K562 (cell line): ENCODE measurements at regions not wholly inside any gene's neighbourhood (a gene's known extent, or its start where the extent isn't known, plus 50 kb on each side); places are given as distances from the start of the nearest gene placed in this dataset.

Source experiments
- ATAC-seq: fragments of 200-7000 bp; cut with Tn5 transposase; 3 replicates; pipeline ENCODE4 v1.9.1; 2020; ENCODE audit warnings: moderate library complexity
- BruUV-seq: library from RNA; stranded (reverse); fragments of 400-500 nt; replicated peaks from 2 replicates; lab custom pipeline; 2021; lab: Mats Ljungman, UMichigan
- CTCF ChIA-PET: fragments of 300-600 bp; formaldehyde crosslinking; extraction: SDS; loops from one replicate; lab custom pipeline; 2021; ENCODE audit warnings: low intra/inter-chr PET ratio; lab: Yijun Ruan, JAX
- POLR2A ChIA-PET: fragments of 300-600, 350-650 bp; sonication (Branson Sonifier 250); formaldehyde crosslinking; extraction: SDS; loops from one replicate; lab custom pipeline; 2021; ENCODE audit warnings: antibody characterized with exemption, inconsistent platforms; lab: Yijun Ruan, JAX
- DNase-seq, 4 experiments: peaks; one replicate each; pipeline versions ENCODE4 v3.0.0 to v3.0.0-alpha.2; 2011 to 2018; ENCODE audit warnings: low spot score in 3 of 4, mixed read lengths in 3 of 4; ENCODE audit errors: extremely low read depth in 1 of 4
- FAIRE-seq: peaks from 2 replicates; lab custom pipeline; 2011; peaks lifted over from hg19 to GRCh38; lab: Jason Lieb, UNC
- H2AFZ ChIP-seq: 2 replicates; pipeline ENCODE4 v1.6.0; 2011; ENCODE audit warnings: low read depth, low read length, control low read depth, inconsistent platforms
- H3K27ac ChIP-seq: fragments of 200-600 bp; 3 replicates; pipeline ENCODE4 v1.8.0; 2011; ENCODE audit warnings: low read depth, mild to moderate bottlenecking, control low read depth, inconsistent platforms, low read length, moderate library complexity, mixed read lengths; ENCODE audit errors: extremely low read depth
- H3K27me3 ChIP-seq, 2 experiments: fragments of 300-600 bp in 1 of 2; 2 replicates in 1 of 2; 3 replicates in 1 of 2; pipeline versions ENCODE4 v1.6.0 to v1.8.0; 2011; ENCODE audit warnings: inconsistent platforms in 2 of 2, low read length in 2 of 2, mild to moderate bottlenecking in 1 of 2, mixed read lengths in 1 of 2, moderate library complexity in 1 of 2; ENCODE audit not compliant: control insufficient read depth in 2 of 2, insufficient read depth in 2 of 2
- H3K36me3 ChIP-seq: fragments of 300-600 bp; 3 replicates; pipeline ENCODE4 v1.8.0; 2011; ENCODE audit warnings: mild to moderate bottlenecking, low read length, inconsistent platforms; ENCODE audit not compliant: control insufficient read depth, insufficient read depth
- H3K4me1 ChIP-seq, 2 experiments: fragments of 200-600 bp in 1 of 2; replicated peaks in 1 of 2; 2 replicates in 1 of 2; 3 replicates in 1 of 2; pipeline versions ENCODE4 v1.5.1 to v1.8.0; 2011; ENCODE audit warnings: inconsistent platforms in 2 of 2, low read length in 2 of 2, mild to moderate bottlenecking in 1 of 2, mixed read lengths in 1 of 2, moderate library complexity in 1 of 2; ENCODE audit not compliant: control insufficient read depth in 2 of 2, insufficient read depth in 2 of 2
- H3K4me2 ChIP-seq: 2 replicates; pipeline ENCODE4 v1.6.1; 2011; ENCODE audit warnings: low read length, control low read depth, inconsistent platforms, mixed read lengths; ENCODE audit not compliant: insufficient read depth
- H3K4me3 ChIP-seq: fragments of 200-600 bp; sonication (generic), shearing (Covaris generic); 2 replicates; pipeline ENCODE4 v1.5.1; 2016; ENCODE audit warnings: control low read depth, inconsistent platforms
- H3K79me2 ChIP-seq: fragments of 200-600 bp; 3 replicates; pipeline ENCODE4 v1.8.0; 2011; ENCODE audit warnings: low read length, inconsistent platforms; ENCODE audit not compliant: control insufficient read depth, insufficient read depth
- H3K9ac ChIP-seq, 2 experiments: 2 replicates each; pipeline versions ENCODE4 v1.6.0 to v1.6.1; 2011; ENCODE audit warnings: low read depth in 2 of 2, low read length in 2 of 2, control low read depth in 1 of 2, inconsistent platforms in 1 of 2, mild to moderate bottlenecking in 1 of 2, mixed read lengths in 1 of 2; ENCODE audit not compliant: insufficient read depth in 1 of 2
- H3K9me1 ChIP-seq: one replicate; pipeline ENCODE4 v1.6.0; 2011; ENCODE audit warnings: inconsistent platforms, mild to moderate bottlenecking, low read length, moderate library complexity; ENCODE audit not compliant: control insufficient read depth, insufficient read depth
- H3K9me3 ChIP-seq: replicated peaks from 2 replicates; pipeline ENCODE4 v1.5.1; 2011; ENCODE audit warnings: low read depth, low read length, inconsistent platforms; ENCODE audit not compliant: control insufficient read depth, insufficient read depth
- H4K20me1 ChIP-seq: replicated peaks from 2 replicates; pipeline ENCODE4 v1.6.1; 2011; ENCODE audit warnings: low read length, inconsistent platforms, mixed read lengths; ENCODE audit not compliant: control insufficient read depth, insufficient read depth
- DDX20 ChIP-seq: fragments of 450-650 bp; IDR thresholded peaks from 2 replicates; pipeline ENCODE4 v1.6.1; 2016; ENCODE audit warnings: missing genetic modification characterization, low read depth, mild to moderate bottlenecking, missing compliant biosample characterization, moderate library complexity
- PATZ1 ChIP-seq: fragments of 250-450 bp; sonication (Bioruptor Pico); IDR thresholded peaks from 2 replicates; pipeline ENCODE4 v1.5.0; 2020; ENCODE audit warnings: mild to moderate bottlenecking, borderline replicate concordance
- SETDB1 ChIP-seq: IDR thresholded peaks from one replicate; pipeline ENCODE4 v1.6.1; 2012; ENCODE audit warnings: low read length, control low read depth, inconsistent platforms
- WGBS: fragments of 100-300 bp; shearing (Covaris generic); methylation state at CpG from one replicate; pipeline ENCODE4 v1.1.6; 2016; ENCODE audit warnings: low coverage, mixed read lengths; ENCODE audit not compliant: insufficient coverage; ENCODE audit errors: missing lambda C conversion rate; 5-methylcytosine and 5-hydroxymethylcytosine counted together
- in situ Hi-C: fragments of 300-500 bp; cut with MboI; formaldehyde crosslinking; loops from 4 replicates; pipeline ENCODE4 v1.15.0; 2018; ENCODE audit warnings: inconsistent platforms, mixed read lengths
- intact Hi-C: fragments of 100-400 bp; cut with micrococcal nuclease; formaldehyde crosslinking; loops from 2 replicates; pipeline ENCODE4 v1.14.2; 2022
- TF ChIP-seq, protein P1 (sequence below): fragments of 250-450 bp; sonication (Bioruptor Pico); IDR thresholded peaks from 2 replicates; pipeline ENCODE4 v1.5.1; 2021; ENCODE audit warnings: mild to moderate bottlenecking

GRCh38 chr2:208867374-208867773 is 460.8 kb downstream of the PTH2R start:
- no peak for DNase-seq
- Histone ChIP-seq H4K20me1 (no peaks in the 10 kb centered on the region), H3K27ac (no peak overlapping the region), H3K9me3 (no peaks in the 10 kb centered on the region), H3K4me2 (no peak overlapping the region), H3K4me3 (no peak overlapping the region), H3K9ac (no peak overlapping the region), H2AFZ (no peak overlapping the region), H3K4me1 (no peaks in the 10 kb centered on the region), H3K9me1 (no peaks in the 10 kb centered on the region), H3K27me3 (no peaks in the 10 kb centered on the region)
- ChIA-PET CTCF (no interaction called here), POLR2A (no interaction called here)
- no peak for FAIRE-seq
- no peak for ATAC-seq
- intact Hi-C loops (no loop called here), in situ Hi-C loops (no loop called here)
- no peak for TF ChIP-seq DDX20 (tag)
- TF ChIP-seq, all 486 proteins: peak for 0
- Histone ChIP-seq H3K79me2 (no peaks in the 10 kb centered on the region), H3K36me3 (no peaks in the 10 kb centered on the region)
- BruUV-seq, result no TSS peak

GRCh38 chr2:208872591-208872990 is 466.0 kb downstream of the PTH2R start:
- Histone ChIP-seq H3K4me1 (no peaks in the 10 kb centered on the region), H3K9ac (no peak overlapping the region), H4K20me1 (no peaks in the 10 kb centered on the region), H2AFZ (no peak overlapping the region), H3K9me3 (no peaks in the 10 kb centered on the region), H3K4me3 (no peak overlapping the region), H3K27me3 (no peaks in the 10 kb centered on the region), H3K27ac (no peak overlapping the region), H3K4me2 (no peak overlapping the region), H3K79me2 (no peaks in the 10 kb centered on the region), H3K9me1 (no peaks in the 10 kb centered on the region), H3K36me3 (no peaks in the 10 kb centered on the region)
- POLR2A ChIA-PET, result no interaction called here
- no TSS peak for BruUV-seq
- intact Hi-C loops, result no loop called here
- FAIRE-seq (no peak), DNase-seq (no peak), ATAC-seq (no peak)
- WGBS, result 0% methylated on average over 3 of the region's 3 CpGs
- in situ Hi-C loops, result no loop called here
- CTCF ChIA-PET, result no interaction called here
- TF ChIP-seq, protein P1, sequence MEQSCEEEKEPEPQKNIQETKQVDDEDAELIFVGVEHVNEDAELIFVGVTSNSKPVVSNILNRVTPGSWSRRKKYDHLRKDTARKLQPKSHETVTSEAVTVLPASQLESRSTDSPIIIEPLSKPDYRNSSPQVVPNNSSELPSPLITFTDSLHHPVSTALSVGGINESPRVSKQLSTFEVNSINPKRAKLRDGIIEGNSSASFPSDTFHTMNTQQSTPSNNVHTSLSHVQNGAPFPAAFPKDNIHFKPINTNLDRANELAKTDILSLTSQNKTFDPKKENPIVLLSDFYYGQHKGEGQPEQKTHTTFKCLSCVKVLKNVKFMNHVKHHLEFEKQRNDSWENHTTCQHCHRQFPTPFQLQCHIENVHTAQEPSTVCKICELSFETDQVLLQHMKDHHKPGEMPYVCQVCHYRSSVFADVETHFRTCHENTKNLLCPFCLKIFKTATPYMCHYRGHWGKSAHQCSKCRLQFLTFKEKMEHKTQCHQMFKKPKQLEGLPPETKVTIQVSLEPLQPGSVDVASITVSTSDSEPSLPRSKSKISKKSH, result no peak
- no peak for TF ChIP-seq SETDB1
- no peak for TF ChIP-seq PATZ1
